B cell (primary cell): ENCODE measurements at regions not wholly inside any gene's neighbourhood (a gene's known extent, or its start where the extent isn't known, plus 50 kb on each side); places are given as distances from the start of the nearest gene placed in this dataset.

Source experiments
- ATAC-seq: fragments of 200-7000 bp; cut with Tn5 transposase; one replicate; pipeline ENCODE4 v1.10.0; 2021; ENCODE audit warnings: low read depth, mild to moderate bottlenecking, moderate number of reproducible peaks, moderate library complexity
- CTCF ChIA-PET: fragments of 350-600 bp; sonication (Branson Sonifier 250); formaldehyde crosslinking; loops from one replicate; lab custom pipeline; 2021; ENCODE audit warnings: antibody characterized with exemption, inconsistent platforms; lab: Charles Lee
- POLR2A ChIA-PET: fragments of 350-600 bp; sonication (Branson Sonifier 250); formaldehyde crosslinking; loops from one replicate; lab custom pipeline; 2021; ENCODE audit warnings: antibody characterized with exemption; lab: Charles Lee
- DNase-seq: peaks from one replicate; pipeline ENCODE4 v3.0.0; 2013
- H2AFZ ChIP-seq: 2 replicates; pipeline ENCODE4 v1.6.1; 2012; ENCODE audit warnings: mild to moderate bottlenecking, low read depth, low read length; ENCODE audit not compliant: insufficient read depth, poor library complexity, severe bottlenecking
- H3K27ac ChIP-seq, 2 donors: 1 replicate in 1 of 2; 2 replicates in 1 of 2; pipeline ENCODE4 v1.5.1; 2012 to 2013; ENCODE audit warnings: low read length in 2 of 2, mild to moderate bottlenecking in 2 of 2, moderate library complexity in 1 of 2
- H3K27me3 ChIP-seq, 4 experiments: fragments of 200-600 bp in 1 of 4; sonication (generic) in 1 of 4; replicated peaks in 1 of 4; 1 replicate in 2 of 4; 2 replicates in 2 of 4; pipeline versions ENCODE4 v1.6.1 to v1.7.0; 2013 to 2016; ENCODE audit warnings: low read length in 3 of 4, mild to moderate bottlenecking in 2 of 4, mixed read lengths in 1 of 4, moderate library complexity in 1 of 4; ENCODE audit not compliant: insufficient read depth in 4 of 4, control insufficient read depth in 3 of 4; ENCODE audit errors: control extremely low read depth in 1 of 4
- H3K36me3 ChIP-seq, 2 experiments: replicated peaks in 1 of 2; 1 replicate in 1 of 2; 2 replicates in 1 of 2; pipeline versions ENCODE4 v1.6.1 to v1.7.1; 2013; ENCODE audit warnings: low read length in 1 of 2; ENCODE audit not compliant: insufficient read depth in 2 of 2, control insufficient read depth in 1 of 2; ENCODE audit errors: control extremely low read depth in 1 of 2, extremely low read depth in 1 of 2
- H3K4me1 ChIP-seq, 2 donors: fragments of 200-600 bp in 1 of 2; sonication (generic) in 1 of 2; 1 replicate in 1 of 2; 2 replicates in 1 of 2; pipeline versions ENCODE4 v1.5.1 to v1.6.1; 2013 to 2017; ENCODE audit warnings: low read length in 2 of 2; ENCODE audit not compliant: control insufficient read depth in 2 of 2, insufficient read depth in 2 of 2
- H3K4me2 ChIP-seq: replicated peaks from 2 replicates; pipeline ENCODE3; 2012; ENCODE audit warnings: mild to moderate bottlenecking, low read depth, low read length; ENCODE audit not compliant: poor library complexity, severe bottlenecking
- H3K4me3 ChIP-seq, 5 experiments: fragments of 200-600 bp in 1 of 5; sonication (generic) in 1 of 5; 1 replicate in 3 of 5; 2 replicates in 2 of 5; pipeline versions ENCODE4 v1.5.1 to v1.7.0; 2011 to 2016; ENCODE audit warnings: low read length in 4 of 5, mild to moderate bottlenecking in 4 of 5, low read depth in 2 of 5, control low read depth in 1 of 5, moderate library complexity in 1 of 5; ENCODE audit not compliant: insufficient read depth in 1 of 5; ENCODE audit errors: control extremely low read depth in 1 of 5, extremely low read depth in 1 of 5
- H3K79me2 ChIP-seq: fragments of 200-600 bp; sonication (generic); one replicate; pipeline ENCODE4 v1.6.0; 2016; ENCODE audit warnings: low read length; ENCODE audit not compliant: control insufficient read depth, insufficient read depth
- H3K9ac ChIP-seq: fragments of 200-600 bp; sonication (generic); 2 replicates; pipeline ENCODE4 v1.6.1; 2017; ENCODE audit warnings: mild to moderate bottlenecking, low read length, moderate library complexity
- H3K9me3 ChIP-seq, 3 donors: one replicate each; pipeline versions ENCODE4 v1.6.1 to v1.7.1; 2013; ENCODE audit warnings: low read length in 2 of 3; ENCODE audit not compliant: control insufficient read depth in 2 of 3, insufficient read depth in 1 of 3; ENCODE audit errors: control extremely low read depth in 1 of 3
- H4K20me1 ChIP-seq: 2 replicates; pipeline ENCODE4 v1.6.0; 2012; ENCODE audit warnings: mild to moderate bottlenecking, low read length; ENCODE audit not compliant: insufficient read depth, control insufficient read depth, poor library complexity, severe bottlenecking
- H3K27ac Mint-ChIP-seq: one replicate; pipeline ENCODE4 v1.8.0; 2021; ENCODE audit warnings: mixed read lengths
- H3K27me3 Mint-ChIP-seq: one replicate; pipeline ENCODE4 v1.8.0; 2021; ENCODE audit warnings: mixed read lengths
- H3K4me1 Mint-ChIP-seq: one replicate; pipeline ENCODE4 v1.8.0; 2021; ENCODE audit warnings: mixed read lengths
- H3K4me3 Mint-ChIP-seq: one replicate; pipeline ENCODE4 v1.8.0; 2021; ENCODE audit warnings: mixed read lengths
- H3K9me3 Mint-ChIP-seq: one replicate; pipeline ENCODE4 v1.8.0; 2022; ENCODE audit warnings: mixed read lengths; ENCODE audit not compliant: insufficient read depth
- EZH2 ChIP-seq: IDR thresholded peaks from 2 replicates; pipeline ENCODE4 v1.6.1; 2012; ENCODE audit warnings: borderline replicate concordance, low read depth, mild to moderate bottlenecking, moderate library complexity, low read length; ENCODE audit not compliant: insufficient read depth, poor library complexity, severe bottlenecking
- WGBS: methylation state at CpG from one replicate; pipeline ENCODE4 v1.1.5; 2013; ENCODE audit warnings: missing lambda C conversion rate; ENCODE audit not compliant: insufficient coverage; 5-methylcytosine and 5-hydroxymethylcytosine counted together
- intact Hi-C: fragments of 100-400 bp; cut with micrococcal nuclease; formaldehyde crosslinking; loops from one replicate; pipeline ENCODE4 v1.10.0; 2022
- TF ChIP-seq, protein P1 (sequence below): fragments of 200-600 bp; IDR thresholded peaks from one replicate; pipeline ENCODE4 v1.8.0; 2022; ENCODE audit warnings: antibody characterized with exemption, mild to moderate bottlenecking

GRCh38 chr13:38566023-38566422 is 120.9 kb upstream of the FREM2 start:
- Mint-ChIP-seq H3K4me3 (no peak overlapping the region), H3K9me3 (no peaks in the 10 kb centered on the region), H3K27ac (no peak overlapping the region), H3K4me1 (no peaks in the 10 kb centered on the region), H3K27me3 (no peaks in the 10 kb centered on the region)
- CTCF ChIA-PET = no interaction called here
- POLR2A ChIA-PET = no interaction called here
- Histone ChIP-seq H3K4me2 (no peak overlapping the region), H3K79me2 (no peaks in the 10 kb centered on the region), H2AFZ (no peak overlapping the region), H3K4me1 (no peaks in the 10 kb centered on the region), H3K36me3 (no peaks in the 10 kb centered on the region), H4K20me1 (no peaks in the 10 kb centered on the region), H3K9me3 (no peaks in the 10 kb centered on the region), H3K27me3 (no peaks in the 10 kb centered on the region), H3K4me3 (no peak overlapping the region), H3K9ac (no peak overlapping the region), H3K27ac (no peak overlapping the region)
- WGBS = 78% methylated on average over 3 of the region's 4 CpGs
- TF ChIP-seq EZH2 = no peak
- TF ChIP-seq, protein P1, sequence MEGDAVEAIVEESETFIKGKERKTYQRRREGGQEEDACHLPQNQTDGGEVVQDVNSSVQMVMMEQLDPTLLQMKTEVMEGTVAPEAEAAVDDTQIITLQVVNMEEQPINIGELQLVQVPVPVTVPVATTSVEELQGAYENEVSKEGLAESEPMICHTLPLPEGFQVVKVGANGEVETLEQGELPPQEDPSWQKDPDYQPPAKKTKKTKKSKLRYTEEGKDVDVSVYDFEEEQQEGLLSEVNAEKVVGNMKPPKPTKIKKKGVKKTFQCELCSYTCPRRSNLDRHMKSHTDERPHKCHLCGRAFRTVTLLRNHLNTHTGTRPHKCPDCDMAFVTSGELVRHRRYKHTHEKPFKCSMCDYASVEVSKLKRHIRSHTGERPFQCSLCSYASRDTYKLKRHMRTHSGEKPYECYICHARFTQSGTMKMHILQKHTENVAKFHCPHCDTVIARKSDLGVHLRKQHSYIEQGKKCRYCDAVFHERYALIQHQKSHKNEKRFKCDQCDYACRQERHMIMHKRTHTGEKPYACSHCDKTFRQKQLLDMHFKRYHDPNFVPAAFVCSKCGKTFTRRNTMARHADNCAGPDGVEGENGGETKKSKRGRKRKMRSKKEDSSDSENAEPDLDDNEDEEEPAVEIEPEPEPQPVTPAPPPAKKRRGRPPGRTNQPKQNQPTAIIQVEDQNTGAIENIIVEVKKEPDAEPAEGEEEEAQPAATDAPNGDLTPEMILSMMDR = no peak
- DNase-seq (no peak), ATAC-seq (no peak)
- intact Hi-C loops = no loop called here

DNA sequence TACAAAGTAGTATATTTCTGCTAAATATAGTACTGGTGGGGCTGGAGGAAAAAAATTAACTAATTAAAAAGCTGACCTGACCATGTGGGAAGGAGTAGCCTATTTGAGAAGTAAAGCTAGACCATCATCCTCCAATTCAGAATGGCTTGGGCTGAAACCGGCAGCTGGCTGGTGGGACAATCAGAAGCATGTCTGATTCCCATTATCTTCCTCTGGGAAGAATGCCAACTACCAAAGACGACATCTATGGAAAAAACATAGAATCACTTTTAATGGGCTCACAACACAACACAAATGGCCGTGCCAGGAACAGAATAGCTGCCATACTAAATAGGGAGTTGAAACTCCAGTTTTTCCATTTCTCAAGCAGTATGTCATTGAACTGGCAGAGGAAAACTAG is 120.4 kb upstream of the FREM2 start:
- no peaks in the 10 kb centered on the region for H3K9me3 ChIP-seq
- no peak overlapping the region for H3K27ac Mint-ChIP-seq
- no peaks in the 10 kb centered on the region for H4K20me1 ChIP-seq
- H3K79me2 ChIP-seq = no peaks in the 10 kb centered on the region
- H3K36me3 ChIP-seq = no peaks in the 10 kb centered on the region
- DNase-seq (no peak), ATAC-seq (no peak)
- no peak overlapping the region for H3K4me3 ChIP-seq
- H3K27ac ChIP-seq = no peak overlapping the region
- H3K4me1 ChIP-seq = no peaks in the 10 kb centered on the region
- no peaks in the 10 kb centered on the region for H3K4me1 Mint-ChIP-seq
- TF ChIP-seq, protein P1 = no peak
- no peak for TF ChIP-seq EZH2
- H3K4me3 Mint-ChIP-seq = no peak overlapping the region
- H3K27me3 ChIP-seq = no peaks in the 10 kb centered on the region
- no peaks in the 10 kb centered on the region for H3K27me3 Mint-ChIP-seq
- intact Hi-C loops = no loop called here
- POLR2A ChIA-PET = no interaction called here
- H3K4me2 ChIP-seq = no peak overlapping the region
- WGBS = 100% methylated on average over 1 of the region's 3 CpGs
- no peak overlapping the region for H3K9ac ChIP-seq
- CTCF ChIA-PET = no interaction called here
- H2AFZ ChIP-seq = no peak overlapping the region
- no peaks in the 10 kb centered on the region for H3K9me3 Mint-ChIP-seq
